Nephron progenitor cell (in vitro differentiated cells): ENCODE measurements at regions not wholly inside any gene's neighbourhood (a gene's known extent, or its start where the extent isn't known, plus 50 kb on each side); places are given as distances from the start of the nearest gene placed in this dataset.

ENCODE experiments used
- DNase-seq: peaks from one replicate; pipeline ENCODE4 v3.0.0; 2021
- H3K27ac Mint-ChIP-seq: 2 replicates; pipeline ENCODE4 v1.8.0; 2021; ENCODE audit warnings: mild to moderate bottlenecking, moderate library complexity, mixed read lengths
- H3K27me3 Mint-ChIP-seq: 2 replicates; pipeline ENCODE4 v1.8.0; 2021; ENCODE audit warnings: mild to moderate bottlenecking, low read depth, mixed read lengths; ENCODE audit not compliant: poor library complexity
- H3K36me3 Mint-ChIP-seq: 2 replicates; pipeline ENCODE4 v1.8.0; 2021; ENCODE audit warnings: low read depth, mixed read lengths
- H3K4me1 Mint-ChIP-seq: 2 replicates; pipeline ENCODE4 v1.8.0; 2021; ENCODE audit warnings: mixed read lengths
- H3K4me3 Mint-ChIP-seq: 2 replicates; pipeline ENCODE4 v1.8.0; 2021; ENCODE audit warnings: mild to moderate bottlenecking, moderate library complexity, mixed read lengths
- H3K9me3 Mint-ChIP-seq: 2 replicates; pipeline ENCODE4 v1.8.0; 2021; ENCODE audit warnings: mild to moderate bottlenecking, moderate library complexity, mixed read lengths
- CTCF ChIP-seq: fragments of 200-600 bp; sonication (generic); IDR thresholded peaks from 2 replicates; pipeline ENCODE4 v1.5.0; 2021; ENCODE audit warnings: antibody characterized with exemption

- no peak overlapping the region for H3K27ac Mint-ChIP-seq
- H3K36me3 Mint-ChIP-seq = no peaks in the 10 kb centered on the region
- H3K4me3 Mint-ChIP-seq = no peak overlapping the region
- TF ChIP-seq CTCF = no peak
- H3K27me3 Mint-ChIP-seq = no peaks in the 10 kb centered on the region
- H3K4me1 Mint-ChIP-seq = peaks cover under 1% of the 10 kb centered on the region
- H3K9me3 Mint-ChIP-seq = peaks cover 22% of the 10 kb centered on the region
- DNase-seq = no peak
Measured at GRCh38 chr7:34312624-34313023, 345.4 kb upstream of the NPSR1 start.

DNA sequence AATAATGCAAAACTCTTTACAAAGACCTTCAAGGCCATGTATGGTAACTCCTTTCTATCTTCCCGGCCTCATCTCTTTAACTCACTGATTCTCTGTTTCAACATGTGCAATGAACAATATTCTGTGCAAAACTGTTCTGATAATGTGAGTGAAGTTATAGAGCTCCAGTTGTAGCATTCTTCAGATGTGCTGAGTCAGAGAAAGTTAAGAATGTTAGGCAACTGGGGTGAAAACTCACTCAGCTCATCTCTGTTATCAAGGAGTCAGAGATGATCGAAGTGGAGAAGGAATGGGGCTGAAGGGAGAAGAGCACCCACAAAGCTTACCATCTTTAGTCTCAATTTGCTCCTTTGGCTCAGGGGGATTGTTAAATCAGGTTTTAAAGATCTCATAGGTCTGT is 344.7 kb upstream of the NPSR1 start:
- no peak for TF ChIP-seq CTCF
- no peak overlapping the region for H3K4me3 Mint-ChIP-seq
- H3K9me3 Mint-ChIP-seq = peaks cover 22% of the 10 kb centered on the region
- no peaks in the 10 kb centered on the region for H3K27me3 Mint-ChIP-seq
- H3K27ac Mint-ChIP-seq = no peak overlapping the region
- DNase-seq = no peak
- peaks cover 7% of the 10 kb centered on the region for H3K4me1 Mint-ChIP-seq
- H3K36me3 Mint-ChIP-seq = no peaks in the 10 kb centered on the region

DNA sequence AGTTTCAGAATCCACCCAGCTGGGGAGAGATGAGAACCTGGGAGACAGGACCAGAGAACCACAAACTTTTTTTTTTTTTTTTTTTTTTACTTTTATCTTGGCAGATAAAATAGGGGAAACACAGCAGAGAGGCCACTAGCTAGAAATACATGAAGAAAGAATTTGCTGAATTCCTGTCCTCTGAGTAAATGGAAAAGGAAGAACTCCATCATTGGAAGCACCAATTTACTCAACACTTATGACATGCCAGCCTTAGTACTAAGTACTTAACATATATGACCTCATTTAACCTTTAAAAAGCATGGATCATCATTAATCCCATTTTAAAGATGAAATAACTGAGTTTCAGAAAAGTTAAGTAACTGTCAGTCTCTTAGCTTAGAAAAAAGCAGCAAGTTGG is 343.0 kb upstream of the NPSR1 start:
- no peak for DNase-seq
- Mint-ChIP-seq H3K4me1 (peaks cover 14% of the 10 kb centered on the region), H3K4me3 (no peak overlapping the region), H3K9me3 (peaks cover 22% of the 10 kb centered on the region), H3K27ac (no peak overlapping the region), H3K36me3 (no peaks in the 10 kb centered on the region), H3K27me3 (no peaks in the 10 kb centered on the region)
- TF ChIP-seq CTCF = no peak

DNA sequence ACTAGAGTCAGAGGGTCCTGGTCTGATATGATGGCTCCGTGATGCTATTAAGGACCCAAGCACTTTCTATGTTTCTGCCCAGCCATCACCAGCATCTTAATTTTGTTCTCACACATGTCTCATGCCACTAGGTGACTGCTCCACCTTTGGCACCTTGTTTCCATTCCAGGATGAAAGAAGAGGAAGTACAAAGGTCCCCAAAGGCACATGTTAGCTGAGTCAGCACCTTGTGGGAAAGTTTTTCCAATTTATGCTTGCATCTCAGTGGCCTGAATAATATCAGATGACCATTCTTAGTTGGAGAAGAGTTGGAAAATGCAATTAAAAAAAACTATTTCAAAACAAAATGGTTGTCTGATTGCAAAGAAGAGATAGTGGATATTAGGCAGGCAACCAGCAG is 341.0 kb upstream of the NPSR1 start:
- peaks cover 14% of the 10 kb centered on the region for H3K9me3 Mint-ChIP-seq
- no peak overlapping the region for H3K27ac Mint-ChIP-seq
- no peaks in the 10 kb centered on the region for H3K27me3 Mint-ChIP-seq
- no peak for DNase-seq
- H3K4me1 Mint-ChIP-seq = peaks cover 19% of the 10 kb centered on the region
- no peaks in the 10 kb centered on the region for H3K36me3 Mint-ChIP-seq
- no peak overlapping the region for H3K4me3 Mint-ChIP-seq
- TF ChIP-seq CTCF = no peak

DNA sequence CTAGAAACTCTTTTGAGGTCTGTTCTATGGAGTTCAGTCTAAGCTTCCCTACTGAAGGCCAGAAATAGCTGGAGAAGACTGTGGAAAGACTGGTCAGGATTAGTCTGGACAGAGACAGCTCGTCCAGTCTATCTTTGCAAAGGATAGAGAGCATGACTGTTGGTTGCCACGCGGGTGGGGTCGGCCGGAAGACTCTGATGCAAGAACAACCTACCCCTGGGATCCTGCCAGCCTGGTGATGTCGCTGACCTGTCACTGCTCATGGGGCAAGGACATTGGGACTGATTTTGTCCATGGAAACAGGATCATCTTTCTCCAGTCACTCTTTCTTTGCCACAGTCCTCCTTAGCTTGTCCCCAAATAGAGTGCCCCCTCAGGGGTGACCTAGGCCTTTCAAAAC is 337.6 kb upstream of the NPSR1 start:
- TF ChIP-seq CTCF = no peak
- DNase-seq = no peak
- H3K27ac Mint-ChIP-seq = no peak overlapping the region
- peaks cover 3% of the 10 kb centered on the region for H3K27me3 Mint-ChIP-seq
- H3K4me1 Mint-ChIP-seq = peaks cover 19% of the 10 kb centered on the region
- H3K9me3 Mint-ChIP-seq = no peaks in the 10 kb centered on the region
- no peak overlapping the region for H3K4me3 Mint-ChIP-seq
- no peaks in the 10 kb centered on the region for H3K36me3 Mint-ChIP-seq

DNA sequence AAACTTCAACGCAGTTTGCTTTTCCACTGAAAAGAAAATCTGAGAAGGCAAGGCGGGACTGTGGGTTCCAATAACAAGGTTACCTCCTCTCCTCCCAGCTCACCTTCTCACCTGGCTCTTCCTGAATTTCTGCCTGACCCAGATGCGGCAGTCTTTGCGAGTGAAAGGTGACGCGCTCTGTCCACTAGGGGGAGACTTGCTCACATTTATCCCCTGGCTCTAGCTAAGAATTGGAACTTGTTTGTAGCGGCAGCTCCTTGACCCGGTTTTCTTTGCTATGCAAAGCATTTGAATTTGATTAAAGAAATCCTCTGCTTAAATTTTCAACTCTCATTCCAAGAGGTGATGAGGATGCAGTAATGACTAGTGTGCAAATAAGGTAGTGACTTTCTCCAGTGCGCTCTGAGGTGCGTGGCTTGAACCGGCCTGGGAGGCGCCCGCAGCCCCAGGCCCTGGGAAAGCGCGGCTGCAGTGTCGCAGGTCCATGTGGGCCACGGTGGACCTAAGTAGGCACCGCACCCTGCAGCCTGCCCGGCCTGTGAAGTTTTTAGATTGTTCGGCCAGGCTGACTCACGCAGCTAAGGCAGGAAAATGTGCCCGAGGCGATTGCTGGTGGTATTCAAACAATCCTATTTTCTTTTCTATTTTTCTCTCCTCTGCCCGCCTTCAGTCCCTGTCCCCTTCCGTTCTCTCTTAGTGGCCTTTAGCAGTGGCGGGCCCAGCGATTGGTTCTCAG is 336.9 kb upstream of the NPSR1 start:
- H3K27me3 Mint-ChIP-seq = peaks cover 3% of the 10 kb centered on the region
- H3K36me3 Mint-ChIP-seq = no peaks in the 10 kb centered on the region
- peak; percentile 94 for TF ChIP-seq CTCF
- DNase-seq = peak; percentile 67
- peak overlapping the region; percentile 76 for H3K4me3 Mint-ChIP-seq
- H3K27ac Mint-ChIP-seq = no peak overlapping the region
- peaks cover 19% of the 10 kb centered on the region for H3K4me1 Mint-ChIP-seq
- no peaks in the 10 kb centered on the region for H3K9me3 Mint-ChIP-seq
